ENCODE measurements at regions not wholly inside any gene's neighbourhood (a gene's known extent, or its start where the extent isn't known, plus 50 kb on each side); places are given as distances from the start of the nearest gene placed in this dataset.

DNA sequence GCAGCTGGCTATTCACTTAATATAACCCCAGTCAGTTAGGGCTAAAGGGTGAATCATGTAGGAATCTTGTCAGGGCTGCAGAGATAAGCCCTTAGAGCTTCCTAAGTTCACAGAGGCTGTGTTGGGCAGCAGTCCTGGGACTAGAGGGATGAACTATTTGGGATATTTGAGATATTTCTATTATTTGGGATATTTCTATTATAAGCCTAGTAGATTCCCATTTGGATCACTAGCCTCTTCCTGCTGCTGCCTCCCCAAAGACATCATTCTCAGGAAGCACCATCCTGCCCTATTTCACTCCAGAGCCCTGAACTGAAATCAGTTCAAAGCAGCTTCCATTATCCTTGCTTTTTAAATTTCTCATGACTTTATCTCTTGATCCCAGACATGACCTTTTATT, 501.3 kb downstream of the NUF2 start:
- TF ChIP-seq POLR2AphosphoS5 (IDR thresholded peaks at IDR 0.05): no peak
- TF ChIP-seq, protein P1, sequence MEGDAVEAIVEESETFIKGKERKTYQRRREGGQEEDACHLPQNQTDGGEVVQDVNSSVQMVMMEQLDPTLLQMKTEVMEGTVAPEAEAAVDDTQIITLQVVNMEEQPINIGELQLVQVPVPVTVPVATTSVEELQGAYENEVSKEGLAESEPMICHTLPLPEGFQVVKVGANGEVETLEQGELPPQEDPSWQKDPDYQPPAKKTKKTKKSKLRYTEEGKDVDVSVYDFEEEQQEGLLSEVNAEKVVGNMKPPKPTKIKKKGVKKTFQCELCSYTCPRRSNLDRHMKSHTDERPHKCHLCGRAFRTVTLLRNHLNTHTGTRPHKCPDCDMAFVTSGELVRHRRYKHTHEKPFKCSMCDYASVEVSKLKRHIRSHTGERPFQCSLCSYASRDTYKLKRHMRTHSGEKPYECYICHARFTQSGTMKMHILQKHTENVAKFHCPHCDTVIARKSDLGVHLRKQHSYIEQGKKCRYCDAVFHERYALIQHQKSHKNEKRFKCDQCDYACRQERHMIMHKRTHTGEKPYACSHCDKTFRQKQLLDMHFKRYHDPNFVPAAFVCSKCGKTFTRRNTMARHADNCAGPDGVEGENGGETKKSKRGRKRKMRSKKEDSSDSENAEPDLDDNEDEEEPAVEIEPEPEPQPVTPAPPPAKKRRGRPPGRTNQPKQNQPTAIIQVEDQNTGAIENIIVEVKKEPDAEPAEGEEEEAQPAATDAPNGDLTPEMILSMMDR (IDR thresholded peaks at IDR 0.05): no peak
- no peak for TF ChIP-seq POLR2A (IDR thresholded peaks at IDR 0.05)
